K562 (cell line): ENCODE measurements at regions not wholly inside any gene's neighbourhood (a gene's known extent, or its start where the extent isn't known, plus 50 kb on each side); places are given as distances from the start of the nearest gene placed in this dataset.

Experiments used
- BACH1 ChIP-seq: fragments of 200-800 bp; sonication (Bioruptor generic); IDR thresholded peaks from 2 replicates; pipeline ENCODE4 v1.6.1; 2016; ENCODE audit warnings: missing genetic modification characterization, missing compliant biosample characterization
- HCFC1 ChIP-seq: IDR thresholded peaks from 2 replicates; pipeline ENCODE4 v1.6.1; 2012; ENCODE audit warnings: low read depth, low read length, improper control_type of control experiment
- HIVEP1 ChIP-seq: fragments of 250-450 bp; sonication (Bioruptor Pico); IDR thresholded peaks from 2 replicates; pipeline ENCODE4 v1.4.0; 2020; ENCODE audit warnings: mild to moderate bottlenecking
- MLLT1 ChIP-seq, 2 experiments: fragments of 450-650 bp; IDR thresholded peaks; 2 replicates each; pipeline ENCODE4 v1.6.1; 2016
- ZNF239 ChIP-seq: fragments of 250-450 bp; sonication (Bioruptor Pico); IDR thresholded peaks from 2 replicates; pipeline ENCODE4 v1.4.0; 2020; ENCODE audit warnings: mild to moderate bottlenecking
- ZNF583 ChIP-seq: fragments of 250-450 bp; sonication (Bioruptor Pico); IDR thresholded peaks from 2 replicates; pipeline ENCODE4 v1.4.0; 2020
- ZNF707 ChIP-seq: fragments of 250-450 bp; sonication (Bioruptor Pico); conservative IDR thresholded peaks from 2 replicates; pipeline ENCODE4 v1.8.0; 2022; ENCODE audit warnings: inconsistent platforms, mild to moderate bottlenecking, moderate library complexity
- ZSCAN29 ChIP-seq: fragments of 450-650 bp; IDR thresholded peaks from 2 replicates; pipeline ENCODE4 v1.6.1; 2017
- TF ChIP-seq, protein P1 (sequence below), 2 experiments: fragments of 450-650 bp in 1 of 2; sonication (generic) in 1 of 2; formaldehyde crosslinking in 1 of 2; IDR thresholded peaks; 2 replicates each; pipeline versions ENCODE4 v1.7.1 to v1.9.0; 2016 to 2022; ENCODE audit warnings: inconsistent platforms in 1 of 2, mild to moderate bottlenecking in 1 of 2, missing genetic modification reagents in 1 of 2
- TF ChIP-seq, protein P2 (sequence below): fragments of 150-350 bp; IDR thresholded peaks from 2 replicates; pipeline ENCODE4 v1.6.1; 2014; ENCODE audit warnings: low read depth, mild to moderate bottlenecking, low read length, borderline replicate concordance
- TF ChIP-seq, protein P3 (sequence below): fragments of 450-650 bp; IDR thresholded peaks from 2 replicates; pipeline ENCODE4 v1.6.1; 2016; ENCODE audit warnings: low read depth, mild to moderate bottlenecking, moderate library complexity
- TF ChIP-seq, protein P4 (sequence below): fragments of 250-450 bp; sonication (Bioruptor Pico); IDR thresholded peaks from 2 replicates; pipeline ENCODE4 v1.4.0; 2020; ENCODE audit warnings: mild to moderate bottlenecking, moderate library complexity

GRCh38 chr6:100228437-100228833 is 234.4 kb upstream of the MCHR2 start (continued):
- TF ChIP-seq, protein P1, sequence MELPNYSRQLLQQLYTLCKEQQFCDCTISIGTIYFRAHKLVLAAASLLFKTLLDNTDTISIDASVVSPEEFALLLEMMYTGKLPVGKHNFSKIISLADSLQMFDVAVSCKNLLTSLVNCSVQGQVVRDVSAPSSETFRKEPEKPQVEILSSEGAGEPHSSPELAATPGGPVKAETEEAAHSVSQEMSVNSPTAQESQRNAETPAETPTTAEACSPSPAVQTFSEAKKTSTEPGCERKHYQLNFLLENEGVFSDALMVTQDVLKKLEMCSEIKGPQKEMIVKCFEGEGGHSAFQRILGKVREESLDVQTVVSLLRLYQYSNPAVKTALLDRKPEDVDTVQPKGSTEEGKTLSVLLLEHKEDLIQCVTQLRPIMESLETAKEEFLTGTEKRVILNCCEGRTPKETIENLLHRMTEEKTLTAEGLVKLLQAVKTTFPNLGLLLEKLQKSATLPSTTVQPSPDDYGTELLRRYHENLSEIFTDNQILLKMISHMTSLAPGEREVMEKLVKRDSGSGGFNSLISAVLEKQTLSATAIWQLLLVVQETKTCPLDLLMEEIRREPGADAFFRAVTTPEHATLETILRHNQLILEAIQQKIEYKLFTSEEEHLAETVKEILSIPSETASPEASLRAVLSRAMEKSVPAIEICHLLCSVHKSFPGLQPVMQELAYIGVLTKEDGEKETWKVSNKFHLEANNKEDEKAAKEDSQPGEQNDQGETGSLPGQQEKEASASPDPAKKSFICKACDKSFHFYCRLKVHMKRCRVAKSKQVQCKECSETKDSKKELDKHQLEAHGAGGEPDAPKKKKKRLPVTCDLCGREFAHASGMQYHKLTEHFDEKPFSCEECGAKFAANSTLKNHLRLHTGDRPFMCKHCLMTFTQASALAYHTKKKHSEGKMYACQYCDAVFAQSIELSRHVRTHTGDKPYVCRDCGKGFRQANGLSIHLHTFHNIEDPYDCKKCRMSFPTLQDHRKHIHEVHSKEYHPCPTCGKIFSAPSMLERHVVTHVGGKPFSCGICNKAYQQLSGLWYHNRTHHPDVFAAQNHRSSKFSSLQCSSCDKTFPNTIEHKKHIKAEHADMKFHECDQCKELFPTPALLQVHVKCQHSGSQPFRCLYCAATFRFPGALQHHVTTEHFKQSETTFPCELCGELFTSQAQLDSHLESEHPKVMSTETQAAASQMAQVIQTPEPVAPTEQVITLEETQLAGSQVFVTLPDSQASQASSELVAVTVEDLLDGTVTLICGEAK (IDR thresholded peaks at IDR 0.05) = 0 out of 2 replicates have a peak, but pooled peaks have one; percentile 16
- TF ChIP-seq, protein P1 (CRISPR knock-in tag; IDR thresholded peaks at IDR 0.05) = no peak
- TF ChIP-seq ZSCAN29 (no peak), ZNF239 (CRISPR knock-in tag) (no peak), ZNF583 (CRISPR knock-in tag) (no peak), HIVEP1 (CRISPR knock-in tag) (no peak), MLLT1 (IDR thresholded peaks at IDR 0.05) (no peak), BACH1 (tag) (no peak), ZNF707 (CRISPR knock-in tag) (no peak), HCFC1 (no peak)
- TF ChIP-seq, protein P2, sequence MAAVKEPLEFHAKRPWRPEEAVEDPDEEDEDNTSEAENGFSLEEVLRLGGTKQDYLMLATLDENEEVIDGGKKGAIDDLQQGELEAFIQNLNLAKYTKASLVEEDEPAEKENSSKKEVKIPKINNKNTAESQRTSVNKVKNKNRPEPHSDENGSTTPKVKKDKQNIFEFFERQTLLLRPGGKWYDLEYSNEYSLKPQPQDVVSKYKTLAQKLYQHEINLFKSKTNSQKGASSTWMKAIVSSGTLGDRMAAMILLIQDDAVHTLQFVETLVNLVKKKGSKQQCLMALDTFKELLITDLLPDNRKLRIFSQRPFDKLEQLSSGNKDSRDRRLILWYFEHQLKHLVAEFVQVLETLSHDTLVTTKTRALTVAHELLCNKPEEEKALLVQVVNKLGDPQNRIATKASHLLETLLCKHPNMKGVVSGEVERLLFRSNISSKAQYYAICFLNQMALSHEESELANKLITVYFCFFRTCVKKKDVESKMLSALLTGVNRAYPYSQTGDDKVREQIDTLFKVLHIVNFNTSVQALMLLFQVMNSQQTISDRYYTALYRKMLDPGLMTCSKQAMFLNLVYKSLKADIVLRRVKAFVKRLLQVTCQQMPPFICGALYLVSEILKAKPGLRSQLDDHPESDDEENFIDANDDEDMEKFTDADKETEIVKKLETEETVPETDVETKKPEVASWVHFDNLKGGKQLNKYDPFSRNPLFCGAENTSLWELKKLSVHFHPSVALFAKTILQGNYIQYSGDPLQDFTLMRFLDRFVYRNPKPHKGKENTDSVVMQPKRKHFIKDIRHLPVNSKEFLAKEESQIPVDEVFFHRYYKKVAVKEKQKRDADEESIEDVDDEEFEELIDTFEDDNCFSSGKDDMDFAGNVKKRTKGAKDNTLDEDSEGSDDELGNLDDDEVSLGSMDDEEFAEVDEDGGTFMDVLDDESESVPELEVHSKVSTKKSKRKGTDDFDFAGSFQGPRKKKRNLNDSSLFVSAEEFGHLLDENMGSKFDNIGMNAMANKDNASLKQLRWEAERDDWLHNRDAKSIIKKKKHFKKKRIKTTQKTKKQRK = no peak
- TF ChIP-seq, protein P3, sequence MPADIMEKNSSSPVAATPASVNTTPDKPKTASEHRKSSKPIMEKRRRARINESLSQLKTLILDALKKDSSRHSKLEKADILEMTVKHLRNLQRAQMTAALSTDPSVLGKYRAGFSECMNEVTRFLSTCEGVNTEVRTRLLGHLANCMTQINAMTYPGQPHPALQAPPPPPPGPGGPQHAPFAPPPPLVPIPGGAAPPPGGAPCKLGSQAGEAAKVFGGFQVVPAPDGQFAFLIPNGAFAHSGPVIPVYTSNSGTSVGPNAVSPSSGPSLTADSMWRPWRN = 0 out of 2 replicates have a peak, but pooled peaks have one; percentile 30
- TF ChIP-seq, protein P4, sequence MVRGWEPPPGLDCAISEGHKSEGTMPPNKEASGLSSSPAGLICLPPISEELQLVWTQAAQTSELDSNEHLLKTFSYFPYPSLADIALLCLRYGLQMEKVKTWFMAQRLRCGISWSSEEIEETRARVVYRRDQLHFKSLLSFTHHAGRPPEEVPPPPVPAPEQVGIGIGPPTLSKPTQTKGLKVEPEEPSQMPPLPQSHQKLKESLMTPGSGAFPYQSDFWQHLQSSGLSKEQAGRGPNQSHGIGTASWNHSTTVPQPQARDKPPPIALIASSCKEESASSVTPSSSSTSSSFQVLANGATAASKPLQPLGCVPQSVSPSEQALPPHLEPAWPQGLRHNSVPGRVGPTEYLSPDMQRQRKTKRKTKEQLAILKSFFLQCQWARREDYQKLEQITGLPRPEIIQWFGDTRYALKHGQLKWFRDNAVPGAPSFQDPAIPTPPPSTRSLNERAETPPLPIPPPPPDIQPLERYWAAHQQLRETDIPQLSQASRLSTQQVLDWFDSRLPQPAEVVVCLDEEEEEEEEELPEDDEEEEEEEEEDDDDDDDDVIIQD = no peak
